ENCODE measurements at regions not wholly inside any gene's neighbourhood (a gene's known extent, or its start where the extent isn't known, plus 50 kb on each side); places are given as distances from the start of the nearest gene placed in this dataset.
"Not testable (repeated sequence)": the region's sequence is repeated elsewhere in the genome, so short reads cannot be mapped to it uniquely, and the experiment has no call there.

DNA sequence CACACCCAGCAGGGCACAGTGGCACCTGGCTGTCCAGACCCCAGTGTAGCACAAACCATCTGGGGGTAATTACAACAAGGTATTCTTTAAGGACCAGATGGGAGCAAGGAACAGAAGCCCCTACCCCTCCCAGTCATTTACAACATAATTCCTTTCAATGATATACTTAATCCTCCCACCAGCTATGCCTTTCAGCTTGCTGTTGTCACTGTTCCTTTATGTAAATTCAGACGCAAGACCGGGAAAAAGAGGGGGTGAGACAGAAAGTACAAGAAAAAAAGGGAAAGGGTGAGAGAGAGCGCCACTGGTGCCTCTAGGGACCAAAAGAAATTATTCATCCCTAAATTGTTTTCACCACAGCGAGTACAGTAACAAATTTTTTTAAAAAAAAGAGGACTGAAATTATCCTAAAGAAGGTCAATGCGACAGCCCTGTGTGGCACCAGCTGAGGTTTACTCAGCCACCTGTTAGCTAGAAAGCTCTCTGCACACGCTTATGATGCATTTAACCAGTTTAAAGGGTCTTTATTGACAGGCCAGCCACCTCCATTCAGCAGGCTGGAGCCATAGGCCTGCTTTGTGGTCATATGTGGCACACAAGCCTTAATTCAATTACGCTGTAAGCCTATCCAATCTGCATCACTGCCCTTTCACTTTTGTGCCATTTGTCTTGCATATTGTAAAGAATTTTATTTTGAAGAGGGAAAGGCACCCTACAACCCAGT is 210.2 kb upstream of the ISL1 start:
- no peak for ATAC-seq

DNA sequence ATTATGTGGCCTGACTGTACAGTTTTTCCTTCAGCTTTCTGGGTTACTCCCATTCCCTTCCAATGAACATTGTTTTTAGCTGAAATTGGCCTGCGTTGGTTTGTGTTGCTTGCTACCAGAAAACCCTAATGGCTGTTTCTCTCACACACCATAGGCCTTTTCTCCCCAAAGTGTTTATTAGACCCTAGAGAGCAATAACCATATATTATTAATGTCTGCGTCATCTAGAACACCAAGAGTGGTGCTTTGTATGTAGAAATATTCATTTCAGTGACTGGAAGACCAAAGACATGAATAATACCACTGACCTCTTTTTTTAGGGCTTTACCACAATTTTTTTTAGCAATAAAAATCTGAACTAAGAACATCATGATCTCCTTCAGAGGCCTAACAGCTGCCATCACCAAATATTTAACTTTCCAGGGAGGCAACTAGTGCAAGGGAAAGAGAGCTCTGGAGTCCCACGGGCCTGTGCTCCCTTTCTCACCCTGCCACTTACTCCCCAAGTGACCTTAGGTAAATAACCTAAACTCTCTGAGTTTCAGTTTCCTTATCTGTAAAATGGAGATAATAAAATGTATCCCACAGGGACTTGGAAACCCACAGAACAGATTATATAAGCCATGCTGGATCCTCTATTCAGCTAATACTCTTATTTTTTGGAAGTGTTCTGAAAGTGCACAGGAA is 201.9 kb upstream of the ISL1 start:
- no peak for ATAC-seq

DNA sequence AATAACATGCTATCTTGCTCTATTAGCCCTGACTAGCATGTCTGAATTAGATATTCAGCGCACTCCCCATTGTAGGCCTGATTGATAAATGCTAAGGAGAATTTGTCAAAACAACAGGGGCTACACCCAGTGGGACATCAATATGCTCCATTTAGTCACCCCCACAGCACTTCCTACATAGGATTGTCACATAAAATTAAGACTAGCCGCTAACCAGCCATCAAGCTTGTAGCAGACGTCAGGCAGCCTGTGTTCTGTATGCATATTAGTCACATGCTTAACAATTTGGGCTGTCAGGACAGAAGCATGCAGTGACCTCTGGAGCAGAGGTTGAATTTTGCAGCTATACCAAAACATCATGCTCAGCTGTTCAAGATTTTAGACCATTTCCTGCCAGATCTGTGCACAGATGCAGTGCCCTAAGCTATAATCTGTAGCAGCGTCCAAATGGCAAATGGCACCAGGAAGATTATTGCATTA is 197.4 kb upstream of the ISL1 start:
- no peak for ATAC-seq

DNA sequence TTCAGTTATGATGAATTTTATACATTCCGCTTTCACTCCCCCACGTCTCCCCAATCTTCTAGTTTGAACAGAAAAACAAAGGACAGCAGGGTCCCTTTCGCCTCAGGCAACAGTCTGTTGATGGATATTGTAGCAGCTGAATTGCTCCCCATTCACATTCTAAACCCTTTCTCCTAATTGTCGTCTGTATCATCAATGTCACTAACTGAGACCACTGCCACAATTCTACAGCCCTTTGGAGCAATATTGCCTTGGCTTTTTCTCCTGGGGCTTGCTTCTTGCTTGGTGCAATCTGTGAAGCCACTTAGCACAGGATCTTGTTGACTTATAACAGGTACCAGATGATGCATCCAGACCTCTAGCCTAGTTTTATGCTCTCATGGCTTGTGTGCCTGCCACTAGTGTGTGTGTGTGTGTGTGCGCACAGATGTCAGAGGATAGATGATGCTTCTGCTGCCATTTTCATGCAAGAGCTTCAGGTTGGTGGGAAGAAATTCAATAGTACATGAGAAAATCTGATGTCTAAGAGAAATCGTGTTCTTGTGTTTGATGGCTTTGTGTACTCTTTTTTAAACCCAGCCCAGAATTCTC is 195.2 kb upstream of the ISL1 start:
- no peak for ATAC-seq

DNA sequence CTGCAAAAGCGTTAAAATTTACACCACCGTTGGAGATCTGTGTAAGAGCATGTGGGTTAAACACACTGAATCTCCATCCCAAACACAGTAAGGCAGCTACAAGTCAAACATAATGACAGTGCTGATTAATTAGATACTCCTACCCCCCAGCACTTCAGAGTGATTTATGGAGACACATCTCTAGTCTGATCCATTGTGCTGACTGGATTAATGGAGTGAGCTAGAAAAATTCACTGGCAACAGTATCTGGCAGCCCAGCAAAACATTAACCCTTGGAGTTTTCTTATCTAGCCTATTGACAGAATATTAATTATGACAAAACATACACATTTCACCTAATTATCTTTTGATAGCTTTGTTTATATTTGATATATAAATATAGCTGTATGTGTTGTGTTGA is 188.6 kb upstream of the ISL1 start:
- no peak for ATAC-seq

DNA sequence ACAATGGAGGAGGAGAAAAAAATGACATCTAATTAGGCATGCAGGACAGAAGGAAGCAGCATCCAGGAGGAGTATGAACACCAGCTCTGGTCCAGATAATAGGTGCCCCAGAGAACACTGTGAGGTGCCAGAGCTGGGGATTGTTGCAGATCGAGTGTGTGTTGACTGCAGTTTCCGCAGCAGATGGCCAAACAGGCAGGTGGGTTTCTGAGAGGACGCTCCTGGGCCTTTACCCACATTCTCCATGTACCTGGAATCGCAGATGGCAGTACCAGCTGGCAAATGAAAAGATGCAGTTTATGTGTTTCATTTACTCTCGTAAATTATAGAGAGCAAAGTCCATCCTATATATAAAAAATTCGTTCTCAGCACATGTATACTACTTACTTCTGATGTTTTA is 182.2 kb upstream of the ISL1 start:
- no peak for ATAC-seq

DNA sequence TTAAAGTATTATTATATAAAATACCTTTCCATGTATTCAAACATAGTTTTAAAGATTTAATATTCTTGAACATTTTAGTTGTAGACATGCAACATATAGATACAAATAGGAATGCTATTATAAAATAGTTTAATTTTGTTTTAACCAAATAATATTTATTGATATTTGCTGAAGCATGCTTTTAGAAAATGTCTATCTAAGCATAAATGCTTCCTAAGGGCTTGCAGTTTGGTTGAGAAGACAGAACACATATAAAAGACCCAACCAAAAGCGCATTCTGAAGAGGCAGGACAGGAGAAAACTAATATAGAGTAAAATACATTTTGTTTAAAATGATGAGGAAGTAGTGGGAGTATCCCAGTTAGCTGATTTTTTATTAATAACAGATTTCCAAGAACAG is 181.5 kb upstream of the ISL1 start:
- no peak for ATAC-seq

DNA sequence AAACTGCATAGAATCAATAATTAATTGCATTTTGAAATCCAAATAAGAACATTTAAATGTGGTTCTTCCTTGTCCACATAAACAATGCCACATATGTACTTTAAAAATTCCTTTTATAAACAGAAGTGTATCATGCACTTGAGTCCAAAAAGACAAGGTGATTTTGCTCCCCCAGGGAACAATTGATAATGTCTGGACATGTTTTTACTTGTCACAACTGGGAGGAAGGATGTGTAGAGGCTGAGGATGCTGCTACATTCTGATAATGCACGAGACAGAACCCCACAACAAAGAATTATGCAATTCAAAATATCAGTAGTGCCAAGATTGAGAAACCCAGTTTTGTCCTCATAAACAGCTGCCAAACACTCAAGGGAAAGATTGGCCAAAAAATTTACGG is 181.1 kb upstream of the ISL1 start:
- no peak for ATAC-seq

DNA sequence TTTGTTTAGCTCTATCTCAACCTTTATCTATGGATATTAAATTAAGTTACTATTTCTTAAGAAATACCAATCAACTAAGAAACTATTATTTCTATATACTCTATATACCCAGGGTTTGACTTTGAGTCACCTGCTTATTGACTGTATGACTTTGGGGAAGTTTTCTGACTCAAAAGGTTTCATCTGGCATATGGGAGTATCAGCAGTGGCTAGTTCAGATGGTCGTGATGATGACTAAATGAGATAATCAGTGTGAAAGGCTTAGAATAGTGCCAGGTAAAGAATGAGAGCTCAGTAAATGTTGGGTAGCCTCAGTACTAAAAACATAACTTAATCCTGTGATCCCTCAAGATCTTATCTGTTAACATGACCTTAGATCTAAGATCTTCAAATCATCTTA is 179.7 kb upstream of the ISL1 start:
- no peak for ATAC-seq

DNA sequence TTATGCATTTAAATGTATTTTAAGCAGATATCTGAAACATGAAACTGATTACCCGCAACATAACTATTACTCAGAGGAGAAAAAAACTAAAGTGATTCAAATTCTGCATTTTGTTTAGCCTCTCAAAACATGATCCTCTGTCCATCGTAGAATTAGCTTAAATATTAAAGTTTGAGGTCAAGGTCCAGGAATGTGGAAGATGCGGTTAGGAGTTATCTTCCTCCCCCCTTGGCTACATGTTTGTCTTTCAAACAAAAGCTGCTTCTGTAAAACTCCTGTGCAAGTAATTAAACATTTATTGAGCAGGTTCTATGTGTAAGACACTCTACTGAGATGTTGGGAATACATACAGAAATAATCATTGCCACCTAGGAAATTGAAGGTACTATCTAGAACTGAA is 175.0 kb upstream of the ISL1 start:
- no peak for ATAC-seq

DNA sequence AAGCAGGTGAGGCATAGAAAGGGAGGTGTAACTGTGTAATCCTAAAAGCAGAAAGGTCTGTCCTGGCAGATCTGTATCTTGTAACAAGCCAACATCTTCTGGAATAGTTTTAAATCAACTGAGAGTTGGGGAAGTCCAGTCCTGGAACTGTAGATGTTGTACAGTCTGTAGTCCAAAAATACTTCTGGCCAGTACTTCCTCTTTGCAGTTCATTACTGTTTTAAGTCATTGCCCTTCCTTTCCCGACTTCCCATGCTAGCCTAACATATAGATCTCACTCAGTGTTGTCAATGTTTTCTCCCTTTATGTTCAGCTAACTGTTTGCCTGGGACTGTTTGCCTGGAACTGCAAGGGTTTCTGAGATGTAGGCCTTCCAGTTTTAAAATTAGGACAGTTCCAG is 168.5 kb upstream of the ISL1 start:
- ATAC-seq = no peak

DNA sequence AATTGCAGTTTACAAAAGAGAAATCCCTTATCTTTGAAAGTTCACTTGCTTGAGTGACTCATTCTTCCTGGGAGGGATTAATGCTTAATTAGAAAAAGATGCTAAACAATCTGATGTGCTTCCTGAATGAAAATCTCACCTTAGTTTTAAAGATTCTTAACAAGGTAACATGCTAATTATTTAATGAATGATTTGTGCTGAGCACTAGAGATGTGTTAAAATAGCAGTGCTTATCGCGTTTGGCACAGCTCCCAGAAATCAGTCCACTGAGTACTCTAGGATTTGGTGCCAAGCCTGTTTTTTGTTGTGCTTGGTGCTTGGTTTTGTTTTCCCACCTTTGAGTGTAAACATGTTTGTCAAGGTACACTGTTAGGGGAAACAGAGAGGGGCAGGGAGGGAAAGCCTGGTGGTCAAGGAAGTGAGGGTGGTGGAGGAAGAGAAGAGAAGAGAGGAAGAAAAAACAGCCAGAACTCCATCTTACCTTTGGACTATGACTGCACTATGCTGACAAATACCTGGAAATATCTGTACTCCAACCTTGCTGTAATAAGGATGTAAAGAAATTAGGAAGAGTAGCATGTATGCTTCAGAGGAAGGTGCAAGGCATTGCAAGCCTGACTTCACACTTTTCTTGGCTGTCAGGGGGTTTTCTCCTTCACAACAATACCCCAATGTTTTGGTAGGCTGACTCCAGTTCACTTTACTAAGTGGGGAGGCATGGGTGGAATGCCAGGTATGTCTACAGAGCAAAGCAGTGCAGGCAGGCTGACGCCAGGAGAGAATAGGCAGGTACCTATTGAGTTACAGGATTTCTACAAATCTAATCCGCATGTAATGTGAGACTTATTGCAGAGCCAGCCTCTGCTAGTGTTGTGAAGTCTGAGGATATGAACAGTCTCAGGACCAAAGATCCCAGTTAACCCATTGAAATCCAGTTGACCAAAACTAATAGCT is 157.2 kb upstream of the ISL1 start:
- no peak for ATAC-seq

DNA sequence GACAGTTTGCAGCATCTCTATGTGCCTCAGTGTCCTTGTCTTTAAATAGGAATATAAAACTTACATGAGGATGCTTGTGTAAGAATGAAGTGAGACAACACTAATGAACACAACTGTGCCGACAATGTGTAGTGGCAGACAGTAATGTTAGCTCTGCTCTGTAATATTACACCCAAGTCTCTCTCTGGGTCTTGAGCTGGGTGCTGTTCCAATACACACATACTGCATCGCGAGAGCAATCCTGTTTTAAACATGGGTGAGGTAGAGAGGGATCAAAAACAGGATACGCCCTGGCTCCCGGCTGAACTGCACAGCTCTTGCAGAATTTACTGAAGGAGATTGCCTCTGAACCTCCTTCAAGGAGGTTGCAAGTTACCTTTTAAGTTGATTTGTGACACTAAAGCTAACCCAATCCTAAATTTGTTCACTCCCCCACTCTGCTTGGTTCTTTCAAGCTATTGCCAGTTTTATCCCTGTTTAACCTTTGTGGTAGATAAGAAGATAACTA is 155.2 kb upstream of the ISL1 start:
- ATAC-seq = no peak

DNA sequence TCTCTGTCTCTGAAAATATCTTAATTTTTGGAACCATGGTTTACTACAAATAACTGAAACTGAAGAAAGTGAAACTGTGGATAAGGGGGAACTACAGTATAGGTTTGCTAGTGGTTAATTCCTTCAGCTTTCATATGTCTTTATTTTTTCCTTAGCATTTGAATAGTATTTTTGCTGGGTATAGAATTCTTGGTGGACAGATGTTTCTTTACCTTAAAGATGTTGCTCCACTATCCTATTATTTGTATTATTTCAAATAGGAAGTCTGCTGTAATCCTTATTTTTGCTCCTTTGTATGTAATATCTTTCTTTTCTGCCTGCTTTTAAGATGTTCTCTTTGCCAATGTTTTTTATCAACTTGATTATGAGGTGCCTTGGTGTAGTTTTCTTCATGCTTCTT is 152.9 kb upstream of the ISL1 start:
- no peak for ATAC-seq

DNA sequence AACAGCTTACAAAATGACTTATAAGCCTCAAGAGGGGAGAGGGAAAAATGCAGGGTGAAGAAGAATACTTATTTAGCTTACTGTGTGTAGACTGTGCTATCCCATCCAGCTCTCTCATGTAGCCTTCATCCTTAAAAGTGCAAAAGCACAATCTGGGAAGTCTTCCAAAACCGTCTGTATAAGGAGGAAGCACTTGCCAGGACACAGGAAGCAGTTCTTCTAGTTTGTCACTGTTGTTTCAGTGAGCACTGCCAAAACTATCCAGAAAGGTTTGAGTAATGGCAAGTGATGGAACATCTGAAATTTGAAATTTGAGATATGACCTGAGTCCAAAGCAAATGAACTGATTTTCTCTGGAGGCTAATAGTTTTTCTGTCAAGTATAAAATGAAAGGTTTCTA is 140.8 kb upstream of the ISL1 start:
- no peak for ATAC-seq

DNA sequence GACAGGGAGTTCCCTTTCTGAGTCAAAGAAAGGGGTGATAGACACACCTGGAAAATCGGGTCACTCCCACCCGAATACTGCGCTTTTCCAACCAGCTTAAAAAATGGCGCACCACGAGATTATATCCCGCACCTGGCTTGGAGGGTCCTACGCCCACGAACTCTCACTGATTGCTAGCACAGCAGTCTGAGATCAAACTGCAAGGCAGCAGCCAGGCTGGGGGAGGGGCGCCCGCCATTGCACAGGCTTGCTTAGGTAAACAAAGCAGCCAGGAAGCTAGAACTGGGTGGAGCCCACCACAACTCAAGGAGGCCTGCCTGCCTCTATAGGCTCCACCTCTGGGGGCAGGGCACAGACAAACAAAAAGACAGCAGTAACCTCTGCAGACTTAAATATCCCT is 132.3 kb upstream of the ISL1 start:
- ATAC-seq = not testable (repeated sequence)

DNA sequence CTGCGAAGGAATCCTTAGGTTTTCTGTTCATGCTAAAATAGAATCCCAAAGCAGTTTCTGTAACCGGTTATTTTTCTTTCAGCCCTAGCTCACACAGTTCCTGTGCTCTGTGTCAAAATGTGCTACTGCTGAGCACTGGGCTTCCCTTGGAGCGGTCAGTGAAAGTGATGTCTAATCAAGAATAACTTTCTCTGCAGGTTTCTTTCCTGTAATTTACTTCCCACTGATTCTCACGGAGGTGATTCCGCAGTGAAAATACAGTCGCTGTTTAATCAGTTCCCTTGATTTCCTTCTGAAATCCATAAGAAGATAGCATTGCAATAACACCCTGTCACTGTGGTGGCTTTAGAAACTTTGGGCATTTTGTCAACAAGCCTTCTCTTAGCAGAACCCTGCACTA is 112.0 kb upstream of the ISL1 start:
- ATAC-seq = no peak

DNA sequence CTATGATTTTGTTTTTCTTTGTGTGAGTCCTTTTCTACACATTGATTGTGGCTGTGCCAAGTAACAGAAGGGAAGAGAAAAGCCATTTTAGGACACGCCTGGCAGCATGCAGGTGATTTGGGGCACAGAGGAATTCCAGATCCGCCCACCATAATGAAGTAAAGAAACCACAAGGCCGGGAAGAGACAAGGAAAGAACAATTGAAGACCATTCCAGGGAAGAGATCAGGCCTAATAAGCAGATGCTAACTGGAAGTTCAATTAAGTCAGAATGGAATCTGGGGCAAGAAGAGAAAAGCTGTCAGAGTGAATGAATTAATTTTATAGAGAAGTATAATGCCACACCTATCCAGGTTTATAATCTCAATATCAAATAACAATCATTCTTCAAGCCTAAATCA is 110.2 kb upstream of the ISL1 start:
- ATAC-seq = no peak

DNA sequence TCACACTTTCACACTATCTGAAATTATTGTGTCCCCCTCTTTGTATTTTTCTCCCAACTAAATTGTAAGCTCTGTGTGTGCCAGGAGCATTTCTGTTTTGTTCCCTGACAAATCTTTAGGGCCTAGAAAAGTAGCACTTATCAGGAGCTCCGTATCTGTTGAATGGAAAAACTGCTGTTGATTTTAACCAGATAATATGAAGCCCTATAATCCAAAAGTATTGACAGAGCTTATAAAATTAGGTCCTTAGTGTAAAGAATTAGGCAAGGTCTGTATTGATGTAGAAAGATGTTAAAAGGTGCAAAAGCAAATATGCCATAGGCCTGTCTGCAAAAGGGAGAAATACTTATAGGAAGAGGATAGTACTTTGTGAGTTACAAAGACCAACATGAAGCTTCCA is 109.4 kb upstream of the ISL1 start:
- ATAC-seq = no peak

DNA sequence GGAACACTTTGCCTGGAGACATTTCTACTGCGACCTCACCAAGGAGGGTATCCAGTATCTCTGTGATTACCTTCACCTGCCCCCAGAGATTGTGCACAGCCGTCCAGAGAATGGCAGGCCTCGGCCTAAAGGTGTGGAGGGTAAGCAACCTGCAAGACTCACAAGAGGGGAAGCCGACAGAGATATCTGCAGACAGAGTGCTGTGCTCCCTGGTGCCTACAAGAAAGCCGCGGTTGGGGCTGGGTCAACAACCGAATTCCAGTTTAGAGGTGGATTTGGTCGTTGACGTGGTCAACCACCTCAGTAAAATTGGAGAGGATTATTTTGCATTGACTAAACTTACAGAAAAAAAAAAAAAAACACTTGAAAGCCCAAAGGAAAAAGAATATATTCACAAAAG is 107.8 kb upstream of the ISL1 start:
- no peak for ATAC-seq

DNA sequence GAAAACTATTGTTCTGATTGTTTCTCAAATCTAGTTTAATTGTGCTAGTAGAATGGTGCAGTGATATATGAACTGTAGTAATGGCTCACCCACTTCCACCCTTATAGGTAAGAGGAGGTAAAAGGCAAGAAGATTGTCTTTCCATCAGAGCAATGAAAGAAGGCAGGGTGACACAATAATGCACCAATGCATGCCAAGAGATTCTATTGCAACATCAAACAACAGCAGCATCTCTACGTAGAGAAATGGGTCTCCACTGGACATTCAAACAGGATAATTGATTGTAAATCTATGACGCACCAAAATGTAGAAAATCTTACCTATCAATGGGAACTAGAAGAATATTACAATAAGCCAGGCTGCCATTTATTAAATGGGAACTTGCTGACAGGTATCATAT is 107.0 kb upstream of the ISL1 start:
- ATAC-seq = no peak

DNA sequence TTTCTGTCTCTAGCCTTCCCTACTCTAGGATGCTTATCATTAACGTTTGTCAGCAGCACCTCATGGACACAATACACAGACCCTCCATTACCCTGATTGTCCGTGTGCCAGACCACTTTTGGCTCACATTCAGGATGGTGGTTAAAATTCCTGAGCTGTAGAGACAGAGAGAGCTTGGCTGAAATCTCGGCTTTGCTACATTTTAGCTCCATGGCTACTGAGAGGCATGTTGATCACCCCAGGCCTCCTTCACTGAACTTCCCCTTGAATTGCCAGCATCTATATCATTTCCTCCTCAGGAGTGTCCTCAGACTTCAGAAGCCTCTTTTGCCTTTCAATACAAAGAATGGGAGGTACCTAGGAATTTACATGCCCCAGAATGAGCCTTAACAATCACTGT is 104.7 kb upstream of the ISL1 start:
- no peak for ATAC-seq

Measured in activated CD4-positive, CD25-positive, alpha-beta regulatory T cell treated with anti-CD3 and anti-CD28 coated beads, Interleukin-2, amount 50 U/mL, for 24 hours (primary cell).